Mammary epithelial cell (primary cell): ENCODE measurements at regions not wholly inside any gene's neighbourhood (a gene's known extent, or its start where the extent isn't known, plus 50 kb on each side); places are given as distances from the start of the nearest gene placed in this dataset.

Source experiments
- CTCF ChIP-seq, 2 donors: IDR thresholded peaks in 1 of 2; conservative IDR thresholded peaks in 1 of 2; 2 replicates each; pipeline ENCODE4 v1.5.1; 2011 to 2012; ENCODE audit warnings: inconsistent platforms in 2 of 2, low read length in 2 of 2, mild to moderate bottlenecking in 2 of 2, control low read depth in 1 of 2, low read depth in 1 of 2; ENCODE audit not compliant: insufficient read depth in 1 of 2; ENCODE audit errors: extremely low read depth in 1 of 2
- EZH2 ChIP-seq: IDR thresholded peaks from 2 replicates; pipeline ENCODE4 v1.6.1; 2012; ENCODE audit warnings: low read length, inconsistent platforms, borderline replicate concordance

GRCh38 chr10:84854439-84854838, 526.0 kb downstream of the CCSER2 start:
- TF ChIP-seq CTCF (conservative IDR thresholded peaks at IDR 0.05 in 1 of 2, IDR thresholded peaks at IDR 0.05 in 1 of 2; ENCODE audit: extremely low read depth in 1 of 2, insufficient read depth in 1 of 2, low read depth in 1 of 2, low read length in 2 of 2) (no peak), EZH2 (no peak)
